GM21786 (cell line): ENCODE measurements at regions not wholly inside any gene's neighbourhood (a gene's known extent, or its start where the extent isn't known, plus 50 kb on each side); places are given as distances from the start of the nearest gene placed in this dataset.
"Not testable (repeated sequence)": the region's sequence is repeated elsewhere in the genome, so short reads cannot be mapped to it uniquely, and the experiment has no call there.

Experiments
- ATAC-seq: cut with Tn5 transposase; IDR thresholded peaks from one replicate; pipeline ENCODE4 v1.9.1; 2021; ENCODE audit not compliant: unreplicated experiment

- not testable (repeated sequence) for ATAC-seq
Measured at GRCh38 chrX:84267432-84267831, 79.4 kb upstream of the RPS6KA6 start.

GRCh38 chrX:84259868-84260267 is 71.9 kb upstream of the RPS6KA6 start:
- peak; percentile 40 for ATAC-seq

- ATAC-seq: peak; percentile 59
Measured at GRCh38 chrX:84258708-84259107, 70.7 kb upstream of the RPS6KA6 start.

GRCh38 chrX:84248226-84248625 is 60.2 kb upstream of the RPS6KA6 start:
- ATAC-seq: no peak

- no peak for ATAC-seq
Measured at GRCh38 chrX:84240848-84241565, 53.0 kb upstream of the RPS6KA6 start.
